ELR (cell line): ENCODE measurements at regions not wholly inside any gene's neighbourhood (a gene's known extent, or its start where the extent isn't known, plus 50 kb on each side); places are given as distances from the start of the nearest gene placed in this dataset.

Source experiments
- DNase-seq: peaks from one replicate; pipeline ENCODE4 v3.0.0-alpha.2; 2015; ENCODE audit warnings: low read depth

DNA sequence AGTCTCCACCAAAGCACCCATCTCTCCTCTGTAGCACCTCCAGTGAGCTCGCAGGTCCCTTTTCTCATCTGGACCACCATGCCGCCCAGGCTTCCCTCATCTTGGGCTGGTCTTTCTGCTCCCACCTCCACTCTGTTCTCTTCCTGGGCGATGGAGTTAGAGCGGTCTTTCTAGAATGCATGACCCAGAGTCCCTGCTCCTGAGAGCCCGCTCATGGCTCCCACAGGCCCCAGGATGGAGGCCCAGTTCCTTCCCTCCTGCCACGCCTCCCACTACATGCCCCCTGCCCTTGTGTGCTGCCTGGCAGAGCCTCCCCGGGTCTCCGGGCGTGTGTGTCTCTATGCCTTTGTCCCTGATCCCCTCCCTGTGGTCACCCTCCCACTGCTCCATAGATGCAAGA lies 100.7 kb upstream of the RTL1 start:
- DNase-seq: no peak

DNA sequence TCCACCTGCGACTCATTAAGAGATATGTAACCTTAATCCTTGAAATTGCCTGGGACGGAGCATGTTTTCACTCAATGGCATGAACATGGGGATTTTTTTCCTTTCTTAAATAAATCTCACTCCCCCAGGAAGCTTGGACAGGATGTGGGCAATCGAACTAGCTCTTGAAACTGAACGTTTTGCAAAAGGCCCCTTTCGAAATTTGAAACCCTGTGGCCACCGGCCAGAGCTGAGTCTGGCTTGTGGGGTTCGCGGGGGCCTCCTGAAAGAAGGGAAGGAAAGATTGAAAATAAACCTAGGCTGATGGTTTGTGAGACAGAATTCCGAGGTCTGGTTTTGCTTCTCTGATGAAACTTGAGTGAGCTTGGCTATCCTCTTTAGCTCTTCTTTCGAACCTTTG lies 101.4 kb upstream of the RTL1 start:
- DNase-seq: peak; percentile 33

DNA sequence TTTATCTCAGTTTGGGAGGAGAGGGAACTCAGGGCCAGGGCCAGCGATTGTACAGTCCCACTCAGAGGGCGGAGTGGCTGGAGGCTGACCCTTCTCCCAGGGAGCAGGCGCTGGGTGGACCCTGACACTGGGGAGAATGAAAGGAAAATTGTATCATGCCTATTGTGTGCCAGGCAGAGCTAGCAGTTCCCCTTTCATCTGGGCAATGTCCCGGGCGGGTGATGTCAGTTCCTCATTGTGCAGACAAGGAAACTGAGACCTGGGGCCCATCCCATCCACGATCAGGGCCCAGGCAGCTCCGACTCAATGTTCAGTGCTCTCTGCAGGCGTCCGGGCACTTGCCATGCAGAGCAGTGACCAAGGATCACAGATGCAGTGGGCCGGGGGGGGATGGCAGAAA lies 101.9 kb upstream of the RTL1 start:
- no peak for DNase-seq

- no peak for DNase-seq
These were observed 102.5 kb upstream of the RTL1 start for GRCh38 chr14:101006008-101006407.

- DNase-seq: no peak
These were observed 103.6 kb upstream of the RTL1 start for GRCh38 chr14:101007004-101007614.

DNA sequence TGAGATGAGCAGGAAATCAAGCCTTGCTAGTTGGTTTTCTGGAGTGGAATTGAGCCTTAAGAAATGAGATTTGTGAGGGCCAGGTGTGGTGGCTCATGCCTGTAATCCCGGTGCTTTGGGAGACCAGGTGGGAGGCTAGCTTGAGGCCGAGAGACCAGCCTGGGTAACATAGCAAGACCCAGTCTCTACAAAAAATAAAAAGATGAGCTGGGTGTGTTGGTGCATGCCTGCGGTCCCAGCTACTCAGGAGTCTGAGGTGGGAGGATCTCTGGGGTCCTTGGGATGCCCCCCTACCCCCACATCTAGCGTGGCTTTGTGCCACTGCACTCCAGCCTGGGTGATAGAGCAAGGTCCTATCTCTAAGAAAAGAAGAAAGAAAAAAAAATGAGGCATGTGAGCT lies 104.2 kb upstream of the RTL1 start:
- no peak for DNase-seq

- DNase-seq: no peak
These were observed 104.7 kb upstream of the RTL1 start for GRCh38 chr14:101008196-101008595.

DNA sequence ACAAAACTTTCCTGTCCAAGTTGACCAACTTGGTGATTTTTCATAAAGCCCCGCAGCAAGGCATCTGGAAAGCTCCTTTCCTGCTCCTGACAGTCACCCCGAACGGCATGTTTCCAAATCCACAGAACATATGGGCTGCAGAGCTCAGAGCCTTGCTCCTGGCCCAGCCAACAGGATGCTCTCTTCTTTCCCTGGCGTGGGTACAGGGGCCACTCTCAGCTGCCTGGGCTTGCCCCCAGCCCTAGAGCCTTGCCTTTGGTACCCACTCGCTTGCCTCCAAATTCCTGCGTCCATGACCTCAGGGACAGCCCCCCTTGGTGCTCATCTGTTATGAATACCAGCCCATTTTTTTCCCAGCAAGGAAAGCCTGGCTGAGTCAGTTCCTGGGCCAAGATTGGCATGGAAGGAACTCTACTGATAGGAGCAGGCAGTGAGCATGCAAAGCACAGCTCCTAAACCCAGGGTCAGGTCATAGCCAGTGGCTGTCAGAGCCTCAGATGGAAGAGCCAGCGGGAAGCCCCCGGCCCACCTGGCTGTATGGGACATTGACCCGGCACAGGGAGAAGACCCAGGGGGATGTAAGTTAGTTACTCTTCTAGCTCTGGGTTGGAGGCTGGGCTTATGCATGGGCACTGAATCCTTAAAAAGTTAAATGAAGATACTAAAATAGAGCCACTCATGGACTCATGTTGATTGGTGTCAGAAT lies 105.3 kb upstream of the RTL1 start:
- no peak for DNase-seq

- DNase-seq: no peak
These were observed 106.0 kb upstream of the RTL1 start for GRCh38 chr14:101009531-101009930.

- DNase-seq: no peak
These were observed 106.8 kb upstream of the RTL1 start for GRCh38 chr14:101010293-101010692.

- no peak for DNase-seq
These were observed 107.3 kb upstream of the RTL1 start for GRCh38 chr14:101010835-101011234.

DNA sequence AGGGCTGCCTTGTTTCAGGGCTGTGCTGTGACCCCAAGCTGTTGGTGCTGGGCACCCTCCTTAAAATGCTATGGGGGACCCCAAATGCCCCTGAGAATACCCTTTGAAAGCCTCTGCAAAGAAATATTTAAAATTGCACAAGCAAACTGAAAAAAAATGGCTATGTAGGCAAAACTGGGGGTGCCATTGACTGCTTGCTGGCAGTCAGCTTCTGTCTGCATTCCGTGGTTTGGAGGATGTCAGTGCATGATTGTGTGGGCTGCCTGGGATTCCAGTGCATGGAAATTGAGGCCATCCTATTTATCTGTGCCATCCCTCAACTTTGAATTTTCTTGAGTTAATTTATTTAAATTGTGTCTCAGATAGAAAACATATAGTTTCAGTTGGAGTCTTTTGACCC lies 113.7 kb upstream of the RTL1 start:
- peak; percentile 29 for DNase-seq

DNA sequence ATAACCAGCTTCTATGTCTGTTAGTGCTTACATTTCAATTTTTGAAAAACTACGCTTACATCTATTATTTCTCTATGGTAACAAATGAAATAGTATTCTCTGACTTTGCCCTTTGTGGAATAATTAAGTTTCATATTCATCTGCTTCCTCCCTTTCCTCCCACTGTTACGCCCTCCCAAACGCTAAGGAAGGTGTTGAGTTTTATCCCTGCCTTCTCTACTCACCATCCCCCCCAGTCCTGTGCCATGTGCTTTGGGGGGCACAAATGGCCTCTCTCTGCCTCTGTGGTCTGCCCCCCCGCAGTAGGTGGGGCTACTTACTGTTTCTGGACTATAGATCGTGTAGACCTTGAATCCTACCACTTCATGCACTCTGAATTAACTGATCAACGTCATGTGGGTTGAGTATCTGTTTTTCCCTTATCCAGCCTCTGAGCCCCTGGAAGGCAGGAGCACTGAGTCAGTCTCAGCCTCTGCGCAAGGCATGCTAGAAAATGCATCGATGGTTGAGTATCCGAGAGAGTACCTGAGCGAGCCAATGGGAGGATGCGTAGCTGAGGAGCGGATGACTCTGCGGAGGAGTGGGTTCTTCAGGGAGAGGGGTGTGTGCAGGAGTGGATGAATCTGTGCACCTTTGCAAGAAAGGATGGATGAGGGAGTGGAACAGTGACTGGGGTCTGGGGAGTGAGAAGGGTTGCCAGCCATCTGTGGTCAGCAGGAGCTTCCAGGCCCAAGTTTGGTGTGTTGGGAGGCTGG lies 114.5 kb upstream of the RTL1 start:
- DNase-seq: no peak

DNA sequence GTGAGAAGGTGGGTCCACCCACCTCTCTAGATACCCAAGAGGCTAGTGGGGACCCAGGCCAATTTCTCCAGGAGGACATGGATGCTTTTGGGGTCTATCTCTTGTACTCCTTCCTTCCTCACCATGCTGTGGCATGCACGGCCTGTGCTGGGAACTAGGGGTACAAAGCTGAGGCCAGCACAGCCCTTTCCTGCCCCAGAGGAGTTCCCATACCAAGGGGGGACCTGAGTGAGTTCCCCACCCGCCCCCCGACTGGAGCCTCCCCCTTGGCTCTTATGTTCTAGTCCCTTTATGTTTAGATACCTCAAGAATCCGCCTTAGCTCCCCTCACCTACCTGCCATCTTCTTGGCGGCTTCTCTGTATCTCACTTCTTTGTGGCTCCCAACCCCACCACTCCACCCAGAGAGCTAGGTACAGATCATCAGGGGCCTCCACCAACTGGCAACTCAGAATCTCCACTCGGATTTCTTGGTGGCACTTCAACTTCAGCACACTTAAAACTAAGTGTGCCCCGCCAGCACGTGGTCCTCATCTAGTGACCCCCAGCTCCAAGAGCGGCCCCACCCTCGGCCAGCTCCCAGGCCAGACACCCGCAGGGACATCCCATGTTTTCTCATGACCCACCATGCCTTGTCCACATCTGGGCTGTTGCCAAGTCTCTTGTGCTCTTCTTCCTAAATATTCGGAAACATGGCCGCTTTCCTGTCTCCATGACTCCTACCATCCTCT lies 115.2 kb upstream of the RTL1 start:
- DNase-seq: no peak

DNA sequence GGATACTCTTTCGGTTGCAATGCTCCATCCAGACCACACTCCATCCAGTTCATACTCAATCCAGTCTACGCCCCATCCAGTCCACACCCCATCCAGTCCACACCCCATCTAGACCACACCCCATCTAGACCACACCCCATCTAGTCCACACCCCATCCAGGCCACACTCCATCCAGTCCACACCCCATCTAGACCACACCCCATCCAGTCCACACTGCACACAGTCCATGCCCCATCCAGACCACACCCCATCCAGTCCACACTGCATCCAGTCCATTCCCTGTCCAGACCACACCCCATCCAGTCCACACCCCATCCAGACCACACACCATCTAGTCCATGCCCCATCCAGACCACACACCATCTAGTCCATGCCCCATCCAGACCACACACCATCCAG lies 116.0 kb upstream of the RTL1 start:
- DNase-seq: no peak

GRCh38 chr14:101019990-101020710 lies 116.6 kb upstream of the RTL1 start:
- DNase-seq: no peak

- no peak for DNase-seq
These were observed 117.4 kb upstream of the RTL1 start for GRCh38 chr14:101020834-101021370.

DNA sequence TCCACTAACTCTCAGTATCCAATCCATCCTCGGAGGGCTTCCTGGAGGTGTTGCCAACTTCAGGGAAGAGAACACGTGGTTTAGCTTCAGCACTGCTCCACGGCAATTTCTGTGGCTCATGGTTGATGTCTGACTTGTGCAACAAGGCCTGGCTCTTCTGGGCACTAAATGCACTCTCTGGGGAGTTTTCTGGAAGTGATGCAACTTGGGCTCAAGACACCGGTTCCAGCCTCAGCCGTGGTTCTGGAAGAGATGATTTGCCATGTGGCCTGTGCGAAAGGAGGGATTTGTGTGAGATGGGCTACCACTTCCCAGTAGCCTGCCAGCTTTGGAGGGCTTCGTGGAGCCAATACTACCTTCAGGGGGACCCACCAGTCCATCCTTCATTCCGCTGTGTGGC lies 118.6 kb upstream of the RTL1 start:
- no peak for DNase-seq

DNA sequence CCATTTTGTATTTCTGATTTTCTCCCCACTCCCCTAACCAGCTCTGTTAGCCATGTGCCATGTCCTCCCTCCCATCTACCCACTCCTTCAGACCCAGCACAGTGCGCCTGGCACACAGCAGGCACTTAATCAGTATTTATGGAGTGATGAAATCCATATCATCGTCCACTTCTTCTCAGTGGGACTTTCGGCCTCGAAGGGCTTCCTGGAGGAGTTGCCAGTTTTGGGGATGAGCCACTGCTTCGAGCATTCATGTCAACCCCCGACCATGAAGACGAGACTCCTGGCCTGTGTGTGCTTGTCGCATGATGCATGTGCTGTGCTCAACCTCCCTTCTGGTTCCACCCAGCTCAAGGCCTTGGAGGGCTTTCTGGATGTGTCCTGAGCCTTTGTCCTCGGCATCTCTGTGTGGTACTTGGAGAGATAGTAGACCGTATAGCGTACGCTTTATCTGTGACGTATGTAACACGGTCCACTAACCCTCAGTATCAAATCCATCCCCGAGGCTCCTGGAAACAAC lies 119.5 kb upstream of the RTL1 start:
- DNase-seq: no peak

GRCh38 chr14:101024686-101025085 lies 121.2 kb upstream of the RTL1 start:
- DNase-seq: no peak

DNA sequence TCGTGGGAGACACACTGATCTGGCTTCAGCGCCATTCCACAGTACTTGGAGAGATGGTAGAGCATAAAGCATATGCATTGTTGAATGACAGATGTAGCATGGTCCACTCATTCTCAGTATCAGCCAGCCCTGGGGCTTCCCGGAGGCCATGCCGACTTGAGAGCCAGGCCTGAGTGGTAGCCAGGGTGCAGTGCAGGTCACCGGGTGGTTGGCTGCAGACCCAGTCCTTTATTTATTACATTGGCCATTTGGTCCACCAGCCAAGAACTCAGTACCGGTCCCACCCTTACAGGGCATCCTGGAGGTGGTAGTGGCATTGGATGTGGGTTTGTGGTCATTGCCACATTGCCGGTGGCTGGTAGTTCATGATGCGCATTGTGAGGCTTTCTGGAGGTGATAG lies 121.6 kb upstream of the RTL1 start:
- DNase-seq: no peak

- DNase-seq: no peak
These were observed 122.2 kb upstream of the RTL1 start for GRCh38 chr14:101025696-101026095.
